Gastroesophageal sphincter (tissue), 4 donors: ENCODE measurements at regions not wholly inside any gene's neighbourhood (a gene's known extent, or its start where the extent isn't known, plus 50 kb on each side); places are given as distances from the start of the nearest gene placed in this dataset.

Source experiments
- ATAC-seq: fragments of 150-250 bp; one replicate; pipeline ENCODE4 v1.9.1; 2016; ENCODE audit warnings: mild to moderate bottlenecking, moderate library complexity
- H3K27ac ChIP-seq, 4 donors: fragments of 200-600 bp; sonication (generic) in 3 of 4; 1 replicate in 3 of 4; 2 replicates in 1 of 4; pipeline ENCODE4 v1.5.1; 2016 to 2019
- H3K27me3 ChIP-seq: fragments of 200-600 bp; sonication (generic); one replicate; pipeline ENCODE4 v1.5.1; 2019
- H3K36me3 ChIP-seq, 2 donors: fragments of 200-600 bp; sonication (generic); one replicate each; pipeline ENCODE4 v1.5.1; 2019; ENCODE audit warnings: control low read depth in 1 of 2
- H3K4me1 ChIP-seq, 3 donors: fragments of 200-600 bp; sonication (generic); 1 replicate in 2 of 3; 2 replicates in 1 of 3; pipeline ENCODE4 v1.5.1; 2016 to 2019; ENCODE audit warnings: control low read depth in 2 of 3
- H3K4me3 ChIP-seq, 2 donors: fragments of 200-600 bp; sonication (generic); one replicate each; pipeline ENCODE4 v1.5.1; 2019; ENCODE audit warnings: mild to moderate bottlenecking in 1 of 2, moderate library complexity in 1 of 2
- H3K9me3 ChIP-seq, 3 donors: fragments of 200-600 bp; sonication (generic); one replicate each; pipeline ENCODE4 v1.5.1; 2017 to 2019; ENCODE audit warnings: control low read depth in 2 of 3
- EP300 ChIP-seq: sonication (generic); formaldehyde crosslinking; IDR thresholded peaks from one replicate; pipeline ENCODE4 v1.6.1; 2017; ENCODE audit warnings: antibody characterized with exemption, mild to moderate bottlenecking
- POLR2A ChIP-seq, 2 donors: fragments of 450-650 bp; IDR thresholded peaks; one replicate each; pipeline ENCODE4 v1.6.1; 2017; ENCODE audit warnings: antibody characterized with exemption in 2 of 2, mild to moderate bottlenecking in 2 of 2, moderate library complexity in 1 of 2
- POLR2AphosphoS5 ChIP-seq: sonication (generic); formaldehyde crosslinking; IDR thresholded peaks from one replicate; pipeline ENCODE4 v1.6.1; 2017; ENCODE audit warnings: antibody characterized with exemption
- WGBS, 2 donors: methylation state at CpG; one replicate each; pipeline ENCODE4 v1.1.5; 2018; ENCODE audit warnings: low coverage in 1 of 2; 5-methylcytosine and 5-hydroxymethylcytosine counted together
- TF ChIP-seq, protein P1 (sequence below), 4 experiments: fragments of 200-600 bp in 2 of 4; fragments of 450-650 bp in 2 of 4; sonication (generic) in 1 of 4; IDR thresholded peaks; one replicate each; pipeline ENCODE4 v1.5.1; 2017 to 2019; ENCODE audit warnings: antibody characterized with exemption in 4 of 4, mild to moderate bottlenecking in 2 of 4, moderate library complexity in 2 of 4

DNA sequence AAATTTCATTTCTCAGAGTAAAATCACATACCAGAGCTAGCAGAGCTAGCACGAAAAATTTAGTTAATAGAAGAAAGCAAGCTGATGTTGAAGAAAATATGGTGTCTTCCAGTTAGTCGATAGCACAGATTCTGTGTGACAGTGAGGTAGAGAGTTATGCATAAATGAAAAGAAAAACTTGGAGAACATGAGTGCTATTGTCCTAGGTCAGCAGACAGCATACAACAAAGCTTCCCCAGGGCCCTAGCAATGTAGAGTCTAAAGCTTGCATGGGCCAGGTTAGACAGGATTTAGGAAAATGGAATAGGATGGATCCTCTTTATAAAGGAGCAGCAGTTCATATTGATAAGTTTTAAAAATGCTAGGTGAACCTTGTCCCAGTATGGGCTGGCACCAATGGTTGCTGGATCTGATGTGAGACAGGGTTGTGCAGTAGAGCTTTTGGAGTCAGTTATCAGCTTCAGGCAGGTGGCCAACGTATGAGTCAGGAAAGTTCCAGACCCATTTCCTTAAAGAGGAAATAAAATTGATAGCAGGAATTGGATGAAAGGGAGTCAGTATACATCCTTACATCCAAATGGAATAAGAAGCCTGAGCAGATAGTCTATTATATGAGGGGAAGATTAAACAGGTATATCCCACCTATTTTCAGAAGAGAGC, 277.2 kb downstream of the FRK start:
- ATAC-seq: no peak
- H3K36me3 ChIP-seq: no peaks in the 10 kb centered on the region
- H3K4me1 ChIP-seq: peaks cover 0 to 4% (median 0%) of the 10 kb centered on the region in 3 donors
- 19 to 46% methylated on average over 3 of the region's 3 CpGs for whole genome bisulfite sequencing, 2 donors
- TF ChIP-seq EP300: no peak
- no peak for TF ChIP-seq POLR2AphosphoS5
- TF ChIP-seq, protein P1, sequence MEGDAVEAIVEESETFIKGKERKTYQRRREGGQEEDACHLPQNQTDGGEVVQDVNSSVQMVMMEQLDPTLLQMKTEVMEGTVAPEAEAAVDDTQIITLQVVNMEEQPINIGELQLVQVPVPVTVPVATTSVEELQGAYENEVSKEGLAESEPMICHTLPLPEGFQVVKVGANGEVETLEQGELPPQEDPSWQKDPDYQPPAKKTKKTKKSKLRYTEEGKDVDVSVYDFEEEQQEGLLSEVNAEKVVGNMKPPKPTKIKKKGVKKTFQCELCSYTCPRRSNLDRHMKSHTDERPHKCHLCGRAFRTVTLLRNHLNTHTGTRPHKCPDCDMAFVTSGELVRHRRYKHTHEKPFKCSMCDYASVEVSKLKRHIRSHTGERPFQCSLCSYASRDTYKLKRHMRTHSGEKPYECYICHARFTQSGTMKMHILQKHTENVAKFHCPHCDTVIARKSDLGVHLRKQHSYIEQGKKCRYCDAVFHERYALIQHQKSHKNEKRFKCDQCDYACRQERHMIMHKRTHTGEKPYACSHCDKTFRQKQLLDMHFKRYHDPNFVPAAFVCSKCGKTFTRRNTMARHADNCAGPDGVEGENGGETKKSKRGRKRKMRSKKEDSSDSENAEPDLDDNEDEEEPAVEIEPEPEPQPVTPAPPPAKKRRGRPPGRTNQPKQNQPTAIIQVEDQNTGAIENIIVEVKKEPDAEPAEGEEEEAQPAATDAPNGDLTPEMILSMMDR (IDR thresholded peaks at IDR 0.05): no peak
- no peak for TF ChIP-seq POLR2A (IDR thresholded peaks at IDR 0.05)
- H3K4me3 ChIP-seq: no peak overlapping the region
- H3K27ac ChIP-seq: no peak overlapping the region
- H3K27me3 ChIP-seq: no peaks in the 10 kb centered on the region
- H3K9me3 ChIP-seq: no peaks in the 10 kb centered on the region

DNA sequence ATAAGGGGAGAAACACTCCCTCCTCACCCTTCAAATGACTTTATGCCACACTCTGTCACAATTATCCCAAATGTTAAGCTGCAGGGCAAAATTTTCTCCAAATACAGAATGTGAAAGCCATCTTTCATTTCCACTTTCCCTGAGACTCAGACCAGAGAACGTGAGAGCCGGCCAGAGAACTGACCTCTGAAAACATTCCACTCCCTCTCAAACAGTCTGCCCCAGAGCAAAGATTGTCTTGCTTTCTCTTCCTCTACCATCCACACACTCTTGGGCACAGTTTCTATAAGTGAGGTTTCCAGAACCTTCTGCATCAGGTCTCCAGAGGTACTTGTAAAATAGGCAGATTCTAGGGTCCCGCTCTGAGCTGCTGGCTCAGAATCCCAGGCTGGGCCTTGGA, 278.1 kb downstream of the FRK start:
- Histone ChIP-seq H3K9me3 (no peaks in the 10 kb centered on the region), H3K27me3 (no peaks in the 10 kb centered on the region), H3K36me3 (no peaks in the 10 kb centered on the region), H3K4me3 (no peak overlapping the region), H3K27ac (no peak overlapping the region), H3K4me1 (peaks cover 0 to 4% (median 0%) of the 10 kb centered on the region in 3 donors)
- 59 to 62% methylated on average over 3 of the region's 3 CpGs for WGBS, 2 donors
- TF ChIP-seq, protein P1 (IDR thresholded peaks at IDR 0.05): no peak
- TF ChIP-seq POLR2A (IDR thresholded peaks at IDR 0.05): no peak
- no peak for TF ChIP-seq POLR2AphosphoS5
- no peak for TF ChIP-seq EP300
- ATAC-seq: no peak

DNA sequence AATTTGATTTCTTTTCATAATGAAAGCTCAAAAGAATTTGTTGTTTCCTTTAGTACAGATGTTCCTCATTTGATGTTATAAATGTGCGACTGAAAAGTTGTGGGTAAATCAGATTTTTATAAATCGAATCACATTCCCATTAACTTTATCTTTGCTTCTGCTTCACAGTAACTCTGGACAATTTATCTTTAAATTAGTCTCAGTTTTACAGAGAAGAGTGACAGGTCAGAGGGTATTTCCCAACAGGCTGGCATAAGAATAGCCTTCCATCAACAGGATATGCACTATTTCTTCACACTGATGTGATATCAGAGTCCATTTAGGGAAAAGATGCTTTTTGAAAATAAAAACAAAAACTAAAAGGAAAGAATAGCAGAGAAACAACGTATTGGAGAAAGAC, 286.9 kb downstream of the FRK start:
- TF ChIP-seq POLR2AphosphoS5 (no peak), POLR2A (IDR thresholded peaks at IDR 0.05) (no peak), EP300 (no peak)
- TF ChIP-seq, protein P1 (IDR thresholded peaks at IDR 0.05): no peak
- Histone ChIP-seq H3K36me3 (no peaks in the 10 kb centered on the region), H3K27me3 (no peaks in the 10 kb centered on the region), H3K4me1 (no peaks in the 10 kb centered on the region), H3K9me3 (no peaks in the 10 kb centered on the region), H3K27ac (no peak overlapping the region), H3K4me3 (no peak overlapping the region)
- 52 to 56% methylated on average over 3 of the region's 3 CpGs for WGBS, 2 donors
- ATAC-seq: no peak

DNA sequence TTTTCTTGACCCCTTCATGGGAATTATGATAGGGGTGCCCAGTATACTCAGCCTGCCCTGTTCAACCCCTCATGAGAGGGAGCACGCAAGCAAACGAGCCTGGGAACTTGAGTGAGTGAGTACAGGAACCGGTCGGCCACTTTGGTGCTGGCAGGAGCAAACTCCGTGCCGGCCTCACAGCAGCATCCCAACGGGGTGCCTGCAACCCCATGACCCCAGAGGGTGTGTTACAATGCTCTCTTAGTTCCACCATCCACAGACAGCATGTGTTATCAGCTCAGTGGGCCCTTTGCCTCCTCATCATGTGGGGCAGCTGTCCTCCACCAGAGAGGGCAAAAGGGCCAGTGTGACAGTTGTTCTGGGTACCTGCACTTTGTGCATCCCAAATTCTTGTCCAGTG, 289.8 kb downstream of the FRK start:
- Histone ChIP-seq H3K36me3 (no peaks in the 10 kb centered on the region), H3K27ac (no peak overlapping the region), H3K4me3 (no peak overlapping the region), H3K27me3 (no peaks in the 10 kb centered on the region), H3K9me3 (no peaks in the 10 kb centered on the region), H3K4me1 (peaks cover 0 to 12% (median 0%) of the 10 kb centered on the region in 3 donors)
- 93% methylated on average over 3 of the region's 7 CpGs; no CpG with 5 or more reads in 1 of the 2 donors for WGBS, 2 donors
- ATAC-seq: no peak
- TF ChIP-seq EP300 (no peak), POLR2A (IDR thresholded peaks at IDR 0.05) (no peak), POLR2AphosphoS5 (no peak)
- TF ChIP-seq, protein P1 (IDR thresholded peaks at IDR 0.05): no peak

DNA sequence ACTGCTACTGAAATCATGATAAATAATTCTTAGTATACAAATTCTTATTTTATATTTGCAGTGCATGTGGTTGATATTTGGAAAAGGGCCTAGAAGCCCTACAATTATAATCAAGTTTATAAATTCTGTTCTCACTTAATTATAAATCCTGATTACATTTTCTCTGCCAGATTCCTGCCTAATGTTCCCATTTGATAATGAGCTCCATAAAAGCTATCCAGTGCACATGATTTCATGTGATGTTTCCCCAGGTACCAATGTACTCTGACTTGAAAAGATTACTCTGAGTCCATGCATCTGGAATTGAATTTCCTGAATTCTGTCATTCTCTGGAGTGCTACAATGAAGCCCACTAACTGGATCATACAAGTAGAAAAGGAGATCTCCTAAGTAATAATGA, 292.2 kb downstream of the FRK start:
- H3K36me3 ChIP-seq: no peaks in the 10 kb centered on the region
- peaks cover 0 to 12% (median 0%) of the 10 kb centered on the region in 3 donors for H3K4me1 ChIP-seq
- no peak for ATAC-seq
- no peaks in the 10 kb centered on the region for H3K9me3 ChIP-seq
- H3K27me3 ChIP-seq: no peaks in the 10 kb centered on the region
- no peak for TF ChIP-seq POLR2A (IDR thresholded peaks at IDR 0.05)
- TF ChIP-seq, protein P1 (IDR thresholded peaks at IDR 0.05): no peak
- TF ChIP-seq EP300: no peak
- TF ChIP-seq POLR2AphosphoS5: no peak
- H3K27ac ChIP-seq: no peak overlapping the region
- no peak overlapping the region for H3K4me3 ChIP-seq
